Ovary (tissue), 3 donors: ENCODE measurements at regions not wholly inside any gene's neighbourhood (a gene's known extent, or its start where the extent isn't known, plus 50 kb on each side); places are given as distances from the start of the nearest gene placed in this dataset.

Experiments
- CTCF ChIP-seq, 3 donors: fragments of 450-650 bp in 2 of 3; fragments of 200-600 bp in 1 of 3; IDR thresholded peaks; one replicate each; pipeline versions ENCODE4 v1.5.1 to v1.8.0; 2016 to 2022; ENCODE audit warnings: antibody characterized with exemption in 3 of 3, mild to moderate bottlenecking in 1 of 3
- EP300 ChIP-seq: sonication (generic); formaldehyde crosslinking; IDR thresholded peaks from one replicate; pipeline ENCODE4 v1.6.1; 2017; ENCODE audit warnings: antibody characterized with exemption
- POLR2A ChIP-seq: fragments of 450-650 bp; IDR thresholded peaks from one replicate; pipeline ENCODE4 v1.6.1; 2017; ENCODE audit warnings: antibody characterized with exemption, mild to moderate bottlenecking, moderate library complexity
- donor health status: DM: no; HTN: no; CAD: no.

GRCh38 chr13:110965755-110966134 lies 50.9 kb upstream of the ANKRD10 start:
- TF ChIP-seq POLR2A (no peak), CTCF (IDR thresholded peaks at IDR 0.05) (no peak), EP300 (no peak)
